HG02852 (cell line): ENCODE measurements at regions not wholly inside any gene's neighbourhood (a gene's known extent, or its start where the extent isn't known, plus 50 kb on each side); places are given as distances from the start of the nearest gene placed in this dataset.

Experiments
- ATAC-seq: cut with Tn5 transposase; IDR thresholded peaks from one replicate; pipeline ENCODE4 v1.9.1; 2021; ENCODE audit warnings: mild to moderate bottlenecking, moderate library complexity; ENCODE audit not compliant: unreplicated experiment

DNA sequence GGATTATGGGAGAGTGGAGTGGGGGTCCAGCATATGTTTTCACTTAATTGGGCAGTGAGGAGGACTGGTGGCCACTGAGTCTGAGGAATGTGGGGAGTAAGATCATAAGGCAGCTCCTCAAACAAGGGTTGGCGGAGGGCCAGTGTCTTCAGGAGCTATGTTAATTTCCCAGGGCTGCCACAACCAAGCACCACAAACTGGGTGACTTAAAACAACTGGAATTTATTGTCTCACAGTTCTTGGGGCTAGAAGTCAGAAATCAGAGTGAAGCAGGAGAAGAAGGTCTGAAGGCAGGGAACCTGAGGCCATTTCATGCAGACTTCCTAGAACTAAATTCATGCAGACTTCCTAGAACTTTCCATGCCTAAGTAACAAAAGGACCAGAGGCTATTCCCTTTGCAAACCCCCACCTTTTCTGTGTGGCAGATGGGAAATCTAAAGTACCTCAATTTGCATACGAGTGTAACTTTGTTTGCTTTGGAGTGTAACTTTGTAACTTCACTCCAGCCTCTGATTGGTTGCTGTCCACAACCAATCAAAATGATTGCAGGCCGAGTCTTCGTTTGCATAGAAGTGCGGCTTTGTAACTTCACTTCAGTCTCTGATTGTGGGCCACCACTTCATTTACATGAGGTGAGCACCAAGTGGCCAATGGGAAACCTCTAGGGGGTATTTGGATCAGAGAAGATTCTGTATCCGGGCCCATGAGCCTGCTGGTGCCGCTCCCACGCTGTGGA lies 50.5 kb upstream of the ZBED5 start:
- ATAC-seq = no peak
